ENCODE measurements at regions not wholly inside any gene's neighbourhood (a gene's known extent, or its start where the extent isn't known, plus 50 kb on each side); places are given as distances from the start of the nearest gene placed in this dataset.
"Not testable (repeated sequence)": the region's sequence is repeated elsewhere in the genome, so short reads cannot be mapped to it uniquely, and the experiment has no call there.

DNA sequence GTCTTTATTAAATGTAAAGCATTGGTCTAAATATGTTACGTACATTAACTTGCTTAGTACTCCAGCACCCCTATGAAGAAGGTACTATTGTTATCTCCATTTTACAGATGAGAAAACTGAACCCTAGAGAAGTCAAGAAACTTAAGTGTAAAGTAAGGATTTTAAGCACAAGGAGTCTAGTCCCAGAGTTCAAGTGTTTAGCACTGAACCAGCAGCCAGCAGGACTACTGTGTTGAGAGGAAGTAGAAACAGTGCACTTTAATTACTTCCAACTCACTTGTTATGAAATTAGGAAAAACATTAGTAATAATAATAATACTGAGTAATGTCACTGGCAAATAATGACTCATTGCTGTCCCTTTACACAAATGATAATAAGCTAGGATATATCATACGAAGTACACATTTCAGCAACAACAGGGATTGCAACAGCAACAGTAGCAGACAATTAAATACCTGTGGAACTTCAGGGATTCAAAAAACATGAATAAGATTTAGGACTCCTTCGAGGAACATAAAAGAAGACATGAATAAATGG, 548.1 kb upstream of the HS3ST1 start:
- Histone ChIP-seq H3K27me3 (replicated peaks) (no peaks in the 10 kb centered on the region), H3K4me3 (ENCODE audit: low read depth, low read length) (no peak overlapping the region), H3K27ac (no peak overlapping the region), H3K36me3 (replicated peaks) (no peaks in the 10 kb centered on the region)
- DNase-seq, result no peak
- TF ChIP-seq, protein P1, sequence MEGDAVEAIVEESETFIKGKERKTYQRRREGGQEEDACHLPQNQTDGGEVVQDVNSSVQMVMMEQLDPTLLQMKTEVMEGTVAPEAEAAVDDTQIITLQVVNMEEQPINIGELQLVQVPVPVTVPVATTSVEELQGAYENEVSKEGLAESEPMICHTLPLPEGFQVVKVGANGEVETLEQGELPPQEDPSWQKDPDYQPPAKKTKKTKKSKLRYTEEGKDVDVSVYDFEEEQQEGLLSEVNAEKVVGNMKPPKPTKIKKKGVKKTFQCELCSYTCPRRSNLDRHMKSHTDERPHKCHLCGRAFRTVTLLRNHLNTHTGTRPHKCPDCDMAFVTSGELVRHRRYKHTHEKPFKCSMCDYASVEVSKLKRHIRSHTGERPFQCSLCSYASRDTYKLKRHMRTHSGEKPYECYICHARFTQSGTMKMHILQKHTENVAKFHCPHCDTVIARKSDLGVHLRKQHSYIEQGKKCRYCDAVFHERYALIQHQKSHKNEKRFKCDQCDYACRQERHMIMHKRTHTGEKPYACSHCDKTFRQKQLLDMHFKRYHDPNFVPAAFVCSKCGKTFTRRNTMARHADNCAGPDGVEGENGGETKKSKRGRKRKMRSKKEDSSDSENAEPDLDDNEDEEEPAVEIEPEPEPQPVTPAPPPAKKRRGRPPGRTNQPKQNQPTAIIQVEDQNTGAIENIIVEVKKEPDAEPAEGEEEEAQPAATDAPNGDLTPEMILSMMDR (IDR thresholded peaks at IDR 0.05; ENCODE audit: low read depth, low read length, missing control alignments), result no peak
- in situ Hi-C loops (cut with HindIII; ENCODE audit: low pct_ligation_motif_present, low sequenced_read_pairs), result no loop called here

DNA sequence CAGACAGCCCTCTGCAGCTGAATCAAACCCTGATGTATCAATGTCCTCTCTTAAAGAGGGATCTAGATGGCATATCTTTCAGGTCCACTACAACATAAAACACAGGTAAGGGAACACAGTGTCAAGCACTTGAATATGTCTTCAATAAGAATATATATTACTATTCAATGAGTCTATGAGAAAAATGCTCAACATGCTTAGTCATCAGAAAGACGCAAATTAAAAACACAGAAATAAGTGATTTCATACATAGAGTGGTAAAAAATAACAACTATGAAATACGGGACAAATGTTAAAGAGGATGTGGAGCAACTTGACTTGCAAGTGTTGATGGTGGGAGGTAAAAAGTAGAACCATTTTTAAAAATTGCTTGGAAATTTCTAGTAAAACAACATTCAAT, 544.6 kb upstream of the HS3ST1 start:
- Histone ChIP-seq H3K4me3 (ENCODE audit: low read depth, low read length) (no peak overlapping the region), H3K27ac (no peak overlapping the region), H3K36me3 (replicated peaks) (no peaks in the 10 kb centered on the region), H3K27me3 (replicated peaks) (no peaks in the 10 kb centered on the region)
- in situ Hi-C loops (cut with HindIII; ENCODE audit: low pct_ligation_motif_present, low sequenced_read_pairs), result no loop called here
- DNase-seq, result no peak
- TF ChIP-seq, protein P1 (IDR thresholded peaks at IDR 0.05; ENCODE audit: low read depth, low read length, missing control alignments), result no peak

DNA sequence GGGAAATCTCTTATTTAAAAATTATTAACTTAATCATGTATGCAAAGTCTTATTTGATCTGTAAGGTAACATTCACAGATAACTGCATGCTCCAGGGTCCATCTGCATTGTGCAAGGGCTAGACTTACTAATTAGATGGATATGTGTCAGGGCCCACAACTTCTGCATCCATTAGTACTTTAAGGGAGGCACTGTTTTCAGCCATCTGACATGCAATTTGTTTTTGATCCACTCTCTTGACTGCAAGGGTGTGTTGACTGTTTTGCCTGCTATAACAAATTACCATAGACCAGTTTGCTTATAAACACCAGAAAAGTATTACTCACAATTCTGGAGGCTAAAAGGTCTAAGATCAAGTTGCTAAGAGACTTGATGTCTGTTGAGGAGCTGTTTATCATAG, 542.1 kb upstream of the HS3ST1 start:
- no peaks in the 10 kb centered on the region for H3K27me3 ChIP-seq (replicated peaks)
- no peak overlapping the region for H3K4me3 ChIP-seq (ENCODE audit: low read depth, low read length)
- in situ Hi-C loops (cut with HindIII; ENCODE audit: low pct_ligation_motif_present, low sequenced_read_pairs), result no loop called here
- H3K27ac ChIP-seq, result no peak overlapping the region
- DNase-seq, result no peak
- TF ChIP-seq, protein P1 (IDR thresholded peaks at IDR 0.05; ENCODE audit: low read depth, low read length, missing control alignments), result no peak
- H3K36me3 ChIP-seq (replicated peaks), result no peaks in the 10 kb centered on the region

DNA sequence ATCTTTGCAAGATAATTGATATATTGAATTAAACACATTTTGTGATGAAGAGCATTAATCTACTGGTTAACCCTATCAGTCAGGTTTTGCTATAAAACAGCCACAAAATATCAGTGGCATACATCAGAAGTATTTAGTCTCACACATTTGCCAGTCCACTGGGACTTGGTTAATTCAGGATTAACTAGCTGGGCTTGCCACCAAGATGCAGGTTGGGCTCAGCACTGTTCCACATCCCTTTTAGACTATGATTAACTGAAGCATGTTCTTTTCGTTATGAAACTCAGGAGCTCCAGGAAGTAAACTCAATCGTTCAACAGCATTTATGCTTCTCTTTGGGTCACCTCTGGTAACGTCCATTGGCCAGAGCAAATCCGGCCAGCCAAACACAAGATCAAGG, 538.1 kb upstream of the HS3ST1 start:
- H3K27ac ChIP-seq, result no peak overlapping the region
- no peak for DNase-seq
- no peaks in the 10 kb centered on the region for H3K36me3 ChIP-seq (replicated peaks)
- TF ChIP-seq, protein P1 (IDR thresholded peaks at IDR 0.05; ENCODE audit: low read depth, low read length, missing control alignments), result no peak
- no peaks in the 10 kb centered on the region for H3K27me3 ChIP-seq (replicated peaks)
- in situ Hi-C loops (cut with HindIII; ENCODE audit: low pct_ligation_motif_present, low sequenced_read_pairs), result no loop called here
- no peak overlapping the region for H3K4me3 ChIP-seq (ENCODE audit: low read depth, low read length)

DNA sequence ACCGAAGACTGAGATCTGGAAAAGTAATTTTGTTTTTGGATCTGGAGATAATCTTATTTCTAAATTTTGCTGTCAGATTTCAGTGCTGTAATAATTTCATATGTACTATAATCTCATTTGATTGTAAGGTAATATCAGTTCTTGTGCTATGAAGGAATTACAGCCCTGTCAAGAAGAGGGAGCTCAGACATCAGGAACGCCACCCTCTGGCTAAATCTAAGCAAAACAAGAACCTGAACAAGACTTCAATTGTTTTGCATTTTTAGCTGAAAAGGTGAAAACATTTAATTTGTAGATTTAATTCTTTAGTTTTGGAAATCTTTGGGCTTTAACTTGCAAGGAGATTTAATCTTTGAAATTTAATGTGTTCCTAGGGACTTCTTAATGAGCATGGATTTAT, 525.4 kb upstream of the HS3ST1 start:
- no peak for DNase-seq
- H3K4me3 ChIP-seq (ENCODE audit: low read depth, low read length), result no peak overlapping the region
- TF ChIP-seq, protein P1 (IDR thresholded peaks at IDR 0.05; ENCODE audit: low read depth, low read length, missing control alignments), result peak; percentile 37
- in situ Hi-C loops (cut with HindIII; ENCODE audit: low pct_ligation_motif_present, low sequenced_read_pairs), result no loop called here
- H3K27ac ChIP-seq, result no peak overlapping the region
- H3K36me3 ChIP-seq (replicated peaks), result no peaks in the 10 kb centered on the region
- H3K27me3 ChIP-seq (replicated peaks), result no peaks in the 10 kb centered on the region

DNA sequence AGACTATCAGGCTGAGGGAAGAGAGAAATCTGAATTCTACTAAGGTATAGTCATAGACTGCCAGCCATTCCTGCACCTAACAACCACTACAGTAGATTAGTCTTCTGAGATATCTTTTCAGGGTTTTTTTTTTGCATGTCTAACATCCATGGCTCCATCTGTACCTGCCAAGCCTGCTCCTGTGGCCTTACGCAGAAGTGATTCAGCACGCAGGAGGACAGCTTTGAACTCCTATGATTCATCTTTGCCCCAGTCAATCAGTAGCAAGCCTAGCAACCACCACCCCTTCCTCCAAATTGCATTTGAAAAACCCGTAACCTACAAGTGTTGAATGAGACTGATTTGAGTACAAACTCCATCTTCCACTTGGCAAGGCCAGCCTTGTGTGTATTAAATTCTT, 520.7 kb upstream of the HS3ST1 start:
- Histone ChIP-seq H3K27ac (no peak overlapping the region), H3K27me3 (replicated peaks) (no peaks in the 10 kb centered on the region), H3K4me3 (ENCODE audit: low read depth, low read length) (no peak overlapping the region), H3K36me3 (replicated peaks) (no peaks in the 10 kb centered on the region)
- in situ Hi-C loops (cut with HindIII; ENCODE audit: low pct_ligation_motif_present, low sequenced_read_pairs), result no loop called here
- DNase-seq, result no peak
- TF ChIP-seq, protein P1 (IDR thresholded peaks at IDR 0.05; ENCODE audit: low read depth, low read length, missing control alignments), result no peak

DNA sequence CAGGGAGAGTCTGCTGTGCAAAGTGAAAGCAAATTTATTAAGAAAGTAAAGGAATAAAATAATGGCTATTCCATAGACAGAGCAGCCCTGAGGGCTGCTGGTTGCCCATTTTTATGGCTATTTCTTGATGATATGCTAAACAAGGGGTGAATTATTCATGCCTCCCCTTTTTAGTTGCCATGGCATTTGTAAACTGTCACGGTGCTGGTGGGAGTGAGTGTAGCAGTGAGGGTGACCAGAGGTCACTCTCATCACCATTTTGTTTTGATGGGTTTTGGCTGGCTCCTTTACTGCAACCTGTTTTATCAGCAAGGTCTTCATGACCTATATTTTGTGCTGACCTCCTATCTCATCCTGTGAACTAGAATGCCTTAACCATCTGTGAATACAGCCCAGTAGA, 518.9 kb upstream of the HS3ST1 start:
- H3K4me3 ChIP-seq (ENCODE audit: low read depth, low read length); H3K27me3 ChIP-seq (replicated peaks); H3K27ac ChIP-seq; DNase-seq; in situ Hi-C loops (cut with HindIII; ENCODE audit: low pct_ligation_motif_present, low sequenced_read_pairs); H3K36me3 ChIP-seq (replicated peaks): not testable (repeated sequence)
